ENCODE measurements at regions not wholly inside any gene's neighbourhood (a gene's known extent, or its start where the extent isn't known, plus 50 kb on each side); places are given as distances from the start of the nearest gene placed in this dataset.

- H3K9me3 ChIP-seq (replicated peaks; ENCODE audit: insufficient read depth, low read length), result no peaks in the 10 kb centered on the region
- H3K9me2 ChIP-seq (replicated peaks; ENCODE audit: insufficient read depth, low read length), result no peaks in the 10 kb centered on the region
- no peaks in the 10 kb centered on the region for H3K4me1 ChIP-seq (ENCODE audit: low read length)
- no peak overlapping the region for H3K4me2 ChIP-seq (ENCODE audit: low read depth, low read length)
- H3K27me3 ChIP-seq (replicated peaks; ENCODE audit: insufficient read depth, low read length), result no peaks in the 10 kb centered on the region
- H3F3A ChIP-seq (ENCODE audit: insufficient read depth, low read length), result no peaks in the 10 kb centered on the region
- H2AFZ ChIP-seq (ENCODE audit: low read length), result no peak overlapping the region
- no peaks in the 10 kb centered on the region for H3K79me2 ChIP-seq (ENCODE audit: low read length)
- H3K4me3 ChIP-seq (ENCODE audit: low read length), result no peak overlapping the region
- H3K27ac ChIP-seq (ENCODE audit: low read length), result no peak overlapping the region
- H3K9ac ChIP-seq (ENCODE audit: low read length), result no peak overlapping the region
- DNase-seq, result no peak
- TF ChIP-seq EZH2 (optimal IDR thresholded peaks at IDR 0.05; ENCODE audit: low read depth, low read length) (no peak), EZH2phosphoT487 (IDR thresholded peaks at IDR 0.05; ENCODE audit: low read length) (no peak)
- no peaks in the 10 kb centered on the region for H3K36me3 ChIP-seq (replicated peaks; ENCODE audit: insufficient read depth, low read length)
- H4K20me1 ChIP-seq (ENCODE audit: insufficient read depth, low read length), result no peaks in the 10 kb centered on the region
Observed at GRCh38 chr6:85065831-85066230, 301.4 kb upstream of the TBX18 start.

- H3K9me3 ChIP-seq (replicated peaks; ENCODE audit: insufficient read depth, low read length), result no peaks in the 10 kb centered on the region
- no peak overlapping the region for H3K9ac ChIP-seq (ENCODE audit: low read length)
- H3K36me3 ChIP-seq (replicated peaks; ENCODE audit: insufficient read depth, low read length), result no peaks in the 10 kb centered on the region
- DNase-seq, result no peak
- H4K20me1 ChIP-seq (ENCODE audit: insufficient read depth, low read length), result no peaks in the 10 kb centered on the region
- H3K4me2 ChIP-seq (ENCODE audit: low read depth, low read length), result no peak overlapping the region
- no peak for TF ChIP-seq EZH2 (optimal IDR thresholded peaks at IDR 0.05; ENCODE audit: low read depth, low read length)
- no peak for TF ChIP-seq EZH2phosphoT487 (IDR thresholded peaks at IDR 0.05; ENCODE audit: low read length)
- TF ChIP-seq CTCF (IDR thresholded peaks at IDR 0.05; ENCODE audit: low read length), result no peak
- H3K27ac ChIP-seq (ENCODE audit: low read length), result no peak overlapping the region
- H2AFZ ChIP-seq (ENCODE audit: low read length), result no peak overlapping the region
- no peaks in the 10 kb centered on the region for H3F3A ChIP-seq (ENCODE audit: insufficient read depth, low read length)
- no peak overlapping the region for H3K4me3 ChIP-seq (ENCODE audit: low read length)
- no peaks in the 10 kb centered on the region for H3K4me1 ChIP-seq (ENCODE audit: low read length)
- H3K27me3 ChIP-seq (replicated peaks; ENCODE audit: insufficient read depth, low read length), result no peaks in the 10 kb centered on the region
- no peaks in the 10 kb centered on the region for H3K79me2 ChIP-seq (ENCODE audit: low read length)
- H3K9me2 ChIP-seq (replicated peaks; ENCODE audit: insufficient read depth, low read length), result no peaks in the 10 kb centered on the region
Observed at GRCh38 chr6:85063611-85064010, 299.2 kb upstream of the TBX18 start.

GRCh38 chr6:85062884-85063283 is 298.5 kb upstream of the TBX18 start:
- DNase-seq, result no peak
- TF ChIP-seq CTCF (IDR thresholded peaks at IDR 0.05; ENCODE audit: low read length) (no peak), EZH2 (optimal IDR thresholded peaks at IDR 0.05; ENCODE audit: low read depth, low read length) (no peak), EZH2phosphoT487 (IDR thresholded peaks at IDR 0.05; ENCODE audit: low read length) (no peak)
- no peaks in the 10 kb centered on the region for H3K9me2 ChIP-seq (replicated peaks; ENCODE audit: insufficient read depth, low read length)
- H3K4me2 ChIP-seq (ENCODE audit: low read depth, low read length), result no peak overlapping the region
- H2AFZ ChIP-seq (ENCODE audit: low read length), result no peak overlapping the region
- no peaks in the 10 kb centered on the region for H3K36me3 ChIP-seq (replicated peaks; ENCODE audit: insufficient read depth, low read length)
- no peaks in the 10 kb centered on the region for H4K20me1 ChIP-seq (ENCODE audit: insufficient read depth, low read length)
- H3K79me2 ChIP-seq (ENCODE audit: low read length), result no peaks in the 10 kb centered on the region
- no peaks in the 10 kb centered on the region for H3F3A ChIP-seq (ENCODE audit: insufficient read depth, low read length)
- no peaks in the 10 kb centered on the region for H3K27me3 ChIP-seq (replicated peaks; ENCODE audit: insufficient read depth, low read length)
- no peak overlapping the region for H3K9ac ChIP-seq (ENCODE audit: low read length)
- H3K27ac ChIP-seq (ENCODE audit: low read length), result no peak overlapping the region
- H3K4me3 ChIP-seq (ENCODE audit: low read length), result no peak overlapping the region
- no peaks in the 10 kb centered on the region for H3K9me3 ChIP-seq (replicated peaks; ENCODE audit: insufficient read depth, low read length)
- H3K4me1 ChIP-seq (ENCODE audit: low read length), result no peaks in the 10 kb centered on the region

GRCh38 chr6:85058806-85059205 is 294.4 kb upstream of the TBX18 start:
- Histone ChIP-seq H3K4me3 (ENCODE audit: low read length) (no peak overlapping the region), H4K20me1 (ENCODE audit: insufficient read depth, low read length) (no peaks in the 10 kb centered on the region), H3K9ac (ENCODE audit: low read length) (no peak overlapping the region), H3F3A (ENCODE audit: insufficient read depth, low read length) (no peaks in the 10 kb centered on the region), H2AFZ (ENCODE audit: low read length) (no peak overlapping the region), H3K27ac (ENCODE audit: low read length) (no peak overlapping the region), H3K4me1 (ENCODE audit: low read length) (no peaks in the 10 kb centered on the region), H3K36me3 (replicated peaks; ENCODE audit: insufficient read depth, low read length) (no peaks in the 10 kb centered on the region), H3K79me2 (ENCODE audit: low read length) (no peaks in the 10 kb centered on the region), H3K4me2 (ENCODE audit: low read depth, low read length) (no peak overlapping the region), H3K9me3 (replicated peaks; ENCODE audit: insufficient read depth, low read length) (no peaks in the 10 kb centered on the region), H3K9me2 (replicated peaks; ENCODE audit: insufficient read depth, low read length) (no peaks in the 10 kb centered on the region), H3K27me3 (replicated peaks; ENCODE audit: insufficient read depth, low read length) (no peaks in the 10 kb centered on the region)
- TF ChIP-seq CTCF (IDR thresholded peaks at IDR 0.05; ENCODE audit: low read length) (no peak), EZH2 (optimal IDR thresholded peaks at IDR 0.05; ENCODE audit: low read depth, low read length) (no peak), EZH2phosphoT487 (IDR thresholded peaks at IDR 0.05; ENCODE audit: low read length) (no peak)
- no peak for DNase-seq
